SK-N-SH (cell line): ENCODE measurements at regions not wholly inside any gene's neighbourhood (a gene's known extent, or its start where the extent isn't known, plus 50 kb on each side); places are given as distances from the start of the nearest gene placed in this dataset.

Experiments
- CTCF ChIA-PET: fragments of 300-600, 350-600 bp; formaldehyde crosslinking; extraction: SDS; loops from one replicate; lab custom pipeline; 2021; lab: Yijun Ruan, JAX
- POLR2A ChIA-PET: fragments of 350-600 bp; sonication (Branson Sonifier 250); formaldehyde crosslinking; extraction: SDS; loops from one replicate; lab custom pipeline; 2020; ENCODE audit warnings: antibody characterized with exemption, inconsistent platforms; lab: Yijun Ruan, JAX
- DNase-seq: peaks from one replicate; pipeline ENCODE4 v3.0.0; 2012
- H2AFZ ChIP-seq: fragments of 200-600 bp; sonication (generic); 2 replicates; pipeline ENCODE4 v1.8.1; 2016; ENCODE audit warnings: antibody characterized with exemption, mild to moderate bottlenecking, low read depth
- H3F3A ChIP-seq: fragments of 200-600 bp; sonication (generic); replicated peaks from 2 replicates; pipeline ENCODE3; 2016; ENCODE audit warnings: antibody characterized with exemption, mild to moderate bottlenecking; ENCODE audit not compliant: insufficient read depth
- H3K27ac ChIP-seq, 2 experiments: fragments of 200-500 bp in 1 of 2; fragments of 200-600 bp in 1 of 2; sonication (Bioruptor generic) in 1 of 2; sonication (generic), shearing (Covaris generic) in 1 of 2; 2 replicates each; pipeline versions ENCODE4 v1.5.1 to v1.6.1; 2014 to 2016; ENCODE audit warnings: low read depth in 2 of 2, inconsistent platforms in 1 of 2, low read length in 1 of 2, mild to moderate bottlenecking in 1 of 2, mixed read lengths in 1 of 2
- H3K27me3 ChIP-seq: fragments of 200-600 bp; sonication (generic), shearing (Covaris generic); 2 replicates; pipeline ENCODE4 v1.6.1; 2016; ENCODE audit warnings: mixed run types; ENCODE audit not compliant: insufficient read depth
- H3K36me3 ChIP-seq, 2 experiments: fragments of 200-500 bp in 1 of 2; fragments of 200-600 bp in 1 of 2; sonication (Bioruptor generic) in 1 of 2; sonication (generic) in 1 of 2; replicated peaks in 1 of 2; 2 replicates each; pipeline versions ENCODE3 to v1.5.1; 2014 to 2016; ENCODE audit warnings: low read length in 1 of 2, mild to moderate bottlenecking in 1 of 2; ENCODE audit not compliant: insufficient read depth in 2 of 2, control insufficient read depth in 1 of 2
- H3K4me1 ChIP-seq, 2 experiments: fragments of 200-500 bp in 1 of 2; fragments of 200-600 bp in 1 of 2; sonication (Bioruptor generic) in 1 of 2; sonication (generic), shearing (Covaris generic) in 1 of 2; 2 replicates each; pipeline versions ENCODE4 v1.5.1 to v1.6.1; 2014 to 2016; ENCODE audit warnings: low read depth in 1 of 2, low read length in 1 of 2, mixed run types in 1 of 2; ENCODE audit not compliant: insufficient read depth in 2 of 2, control insufficient read depth in 1 of 2
- H3K4me2 ChIP-seq: fragments of 200-600 bp; sonication (generic), shearing (Covaris generic); 2 replicates; pipeline ENCODE4 v1.6.1; 2017; ENCODE audit warnings: mixed run types
- H3K4me3 ChIP-seq, 2 experiments: fragments of 200-500 bp in 1 of 2; fragments of 200-600 bp in 1 of 2; sonication (Bioruptor generic) in 1 of 2; sonication (generic), shearing (Covaris generic) in 1 of 2; 2 replicates each; pipeline versions ENCODE4 v1.5.1 to v1.8.1; 2014 to 2016; ENCODE audit warnings: low read depth in 2 of 2, inconsistent platforms in 1 of 2, low read length in 1 of 2, mild to moderate bottlenecking in 1 of 2, mixed read lengths in 1 of 2, moderate library complexity in 1 of 2
- H3K79me2 ChIP-seq: fragments of 200-600 bp; sonication (generic); 2 replicates; pipeline ENCODE4 v1.8.1; 2017; ENCODE audit warnings: mild to moderate bottlenecking; ENCODE audit not compliant: insufficient read depth
- H3K9ac ChIP-seq: fragments of 200-600 bp; sonication (generic); 2 replicates; pipeline ENCODE4 v1.6.1; 2017; ENCODE audit warnings: mixed run types
- H3K9me2 ChIP-seq: fragments of 200-600 bp; sonication (generic); 2 replicates; pipeline ENCODE4 v1.6.1; 2017; ENCODE audit warnings: mixed run types
- H3K9me3 ChIP-seq: fragments of 200-600 bp; sonication (generic); 2 replicates; pipeline ENCODE4 v1.6.1; 2017; ENCODE audit warnings: mixed run types, mild to moderate bottlenecking, moderate library complexity
- H4K20me1 ChIP-seq: fragments of 200-600 bp; sonication (generic); 2 replicates; pipeline ENCODE4 v1.6.1; 2017; ENCODE audit warnings: mild to moderate bottlenecking, mixed run types; ENCODE audit not compliant: insufficient read depth
- GATA2 ChIP-seq: sonication (generic); formaldehyde crosslinking; IDR thresholded peaks from 2 replicates; pipeline ENCODE4 v1.5.0; 2020; ENCODE audit warnings: mild to moderate bottlenecking, missing genetic modification reagents
- IRF3 ChIP-seq: fragments of 150-350 bp; IDR thresholded peaks from 2 replicates; pipeline ENCODE4 v1.6.1; 2016; ENCODE audit warnings: mild to moderate bottlenecking, low read depth, low read length
- JUND ChIP-seq: IDR thresholded peaks from 2 replicates; pipeline ENCODE4 v1.4.0; 2012
- MAX ChIP-seq: IDR thresholded peaks from 2 replicates; pipeline ENCODE4 v1.4.0; 2012; ENCODE audit warnings: low read depth
- MEF2A ChIP-seq: IDR thresholded peaks from 2 replicates; pipeline ENCODE4 v1.4.0; 2012; ENCODE audit warnings: low read depth, borderline replicate concordance
- MXI1 ChIP-seq: IDR thresholded peaks from 2 replicates; pipeline ENCODE4 v1.6.1; 2012; ENCODE audit warnings: mild to moderate bottlenecking, low read depth, low read length, improper control_type of control experiment
- NRF1 ChIP-seq: IDR thresholded peaks from 2 replicates; pipeline ENCODE4 v1.6.1; 2012; ENCODE audit warnings: low read depth, mild to moderate bottlenecking, low read length
- RFX5 ChIP-seq: IDR thresholded peaks from 2 replicates; pipeline ENCODE4 v1.6.1; 2012; ENCODE audit warnings: mild to moderate bottlenecking, improper control_type of control experiment, low read length
- RXRA ChIP-seq: IDR thresholded peaks from 2 replicates; pipeline ENCODE4 v1.4.0; 2012; ENCODE audit warnings: low read depth, mild to moderate bottlenecking, borderline replicate concordance
- TAF1 ChIP-seq: IDR thresholded peaks from 2 replicates; pipeline ENCODE4 v1.6.1; 2012; ENCODE audit warnings: low read depth, mild to moderate bottlenecking, low read length, moderate library complexity, borderline replicate concordance
- TCF12 ChIP-seq: IDR thresholded peaks from 2 replicates; pipeline ENCODE4 v1.4.0; 2012
- USF2 ChIP-seq: fragments of 150-350 bp; IDR thresholded peaks from 2 replicates; pipeline ENCODE4 v1.6.1; 2017; ENCODE audit warnings: antibody characterized with exemption, low read length, low read depth, borderline replicate concordance
- WGBS: methylation state at CpG from one replicate; pipeline ENCODE4 v1.1.6; 2017; ENCODE audit warnings: low lambda C conversion rate; 5-methylcytosine and 5-hydroxymethylcytosine counted together
- TF ChIP-seq, protein P1 (sequence below): IDR thresholded peaks from 2 replicates; pipeline ENCODE4 v1.4.0; 2012; ENCODE audit warnings: low read depth, borderline replicate concordance
- TF ChIP-seq, protein P2 (sequence below): fragments of 200-600 bp; sonication (generic); IDR thresholded peaks from 2 replicates; pipeline ENCODE4 v1.6.1; 2017; ENCODE audit warnings: antibody characterized with exemption, mild to moderate bottlenecking, moderate library complexity
- TF ChIP-seq, protein P3 (sequence below): IDR thresholded peaks from 2 replicates; pipeline ENCODE4; 2012
- TF ChIP-seq, protein P4 (sequence below): IDR thresholded peaks from 2 replicates; pipeline ENCODE4 v1.4.0; 2012; ENCODE audit warnings: low read depth, borderline replicate concordance

DNA sequence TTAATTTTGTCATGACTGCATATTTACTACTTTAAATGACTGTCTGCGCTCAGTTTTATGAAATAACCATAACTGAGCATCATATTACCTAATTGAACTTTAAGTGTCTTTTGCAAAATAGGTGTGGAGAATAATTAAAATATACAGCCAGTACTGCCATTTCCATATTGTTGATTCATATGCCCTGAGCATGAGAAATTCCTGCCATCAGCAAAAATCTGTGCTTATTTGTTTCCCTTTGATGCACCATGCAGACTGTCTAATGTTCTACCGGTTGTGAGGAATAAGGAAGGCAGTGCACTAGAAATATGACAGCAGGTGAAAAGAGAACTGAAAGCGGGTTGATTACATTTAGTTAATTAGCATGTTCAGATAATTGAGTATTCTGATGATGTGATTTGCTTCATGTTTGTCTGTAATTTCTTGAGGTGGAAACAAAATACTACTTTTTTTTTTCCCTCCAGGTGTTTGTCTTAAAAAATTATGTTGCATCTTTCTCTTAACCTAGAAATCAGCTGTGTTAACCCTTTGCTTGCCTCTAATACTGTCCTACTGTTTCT lies 229.4 kb upstream of the AZI2 start:
- Histone ChIP-seq H3K27me3 (peaks cover 27% of the 10 kb centered on the region), H3K4me3 (no peak overlapping the region), H3K4me2 (no peak overlapping the region), H3K9me2 (no peaks in the 10 kb centered on the region), H3K9me3 (no peaks in the 10 kb centered on the region), H3F3A (no peaks in the 10 kb centered on the region), H3K27ac (no peak overlapping the region), H4K20me1 (no peaks in the 10 kb centered on the region), H3K79me2 (no peaks in the 10 kb centered on the region), H3K36me3 (no peaks in the 10 kb centered on the region), H3K4me1 (peaks cover 0 to 6% of the 10 kb centered on the region in 2 experiments; a peak in 2 of 4 replicates), H3K9ac (no peak overlapping the region), H2AFZ (no peak overlapping the region)
- DNase-seq, result no peak
- CTCF ChIA-PET, result interaction anchor here (0.9 to 1.1 kb wide), 2 partner anchors 12 to 17 kb away, joined by 3 read pairs; no protein-coding TSS in a partner anchor
- POLR2A ChIA-PET, result no interaction called here
- TF ChIP-seq IRF3 (no peak), RXRA (no peak), USF2 (no peak), TAF1 (no peak), RFX5 (no peak)
- TF ChIP-seq, protein P1, sequence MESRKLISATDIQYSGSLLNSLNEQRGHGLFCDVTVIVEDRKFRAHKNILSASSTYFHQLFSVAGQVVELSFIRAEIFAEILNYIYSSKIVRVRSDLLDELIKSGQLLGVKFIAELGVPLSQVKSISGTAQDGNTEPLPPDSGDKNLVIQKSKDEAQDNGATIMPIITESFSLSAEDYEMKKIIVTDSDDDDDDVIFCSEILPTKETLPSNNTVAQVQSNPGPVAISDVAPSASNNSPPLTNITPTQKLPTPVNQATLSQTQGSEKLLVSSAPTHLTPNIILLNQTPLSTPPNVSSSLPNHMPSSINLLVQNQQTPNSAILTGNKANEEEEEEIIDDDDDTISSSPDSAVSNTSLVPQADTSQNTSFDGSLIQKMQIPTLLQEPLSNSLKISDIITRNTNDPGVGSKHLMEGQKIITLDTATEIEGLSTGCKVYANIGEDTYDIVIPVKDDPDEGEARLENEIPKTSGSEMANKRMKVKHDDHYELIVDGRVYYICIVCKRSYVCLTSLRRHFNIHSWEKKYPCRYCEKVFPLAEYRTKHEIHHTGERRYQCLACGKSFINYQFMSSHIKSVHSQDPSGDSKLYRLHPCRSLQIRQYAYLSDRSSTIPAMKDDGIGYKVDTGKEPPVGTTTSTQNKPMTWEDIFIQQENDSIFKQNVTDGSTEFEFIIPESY, result no peak
- TF ChIP-seq, protein P2, sequence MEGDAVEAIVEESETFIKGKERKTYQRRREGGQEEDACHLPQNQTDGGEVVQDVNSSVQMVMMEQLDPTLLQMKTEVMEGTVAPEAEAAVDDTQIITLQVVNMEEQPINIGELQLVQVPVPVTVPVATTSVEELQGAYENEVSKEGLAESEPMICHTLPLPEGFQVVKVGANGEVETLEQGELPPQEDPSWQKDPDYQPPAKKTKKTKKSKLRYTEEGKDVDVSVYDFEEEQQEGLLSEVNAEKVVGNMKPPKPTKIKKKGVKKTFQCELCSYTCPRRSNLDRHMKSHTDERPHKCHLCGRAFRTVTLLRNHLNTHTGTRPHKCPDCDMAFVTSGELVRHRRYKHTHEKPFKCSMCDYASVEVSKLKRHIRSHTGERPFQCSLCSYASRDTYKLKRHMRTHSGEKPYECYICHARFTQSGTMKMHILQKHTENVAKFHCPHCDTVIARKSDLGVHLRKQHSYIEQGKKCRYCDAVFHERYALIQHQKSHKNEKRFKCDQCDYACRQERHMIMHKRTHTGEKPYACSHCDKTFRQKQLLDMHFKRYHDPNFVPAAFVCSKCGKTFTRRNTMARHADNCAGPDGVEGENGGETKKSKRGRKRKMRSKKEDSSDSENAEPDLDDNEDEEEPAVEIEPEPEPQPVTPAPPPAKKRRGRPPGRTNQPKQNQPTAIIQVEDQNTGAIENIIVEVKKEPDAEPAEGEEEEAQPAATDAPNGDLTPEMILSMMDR, result no peak
- 66% methylated on average over 3 of the region's 3 CpGs for WGBS

- H4K20me1 ChIP-seq, result no peaks in the 10 kb centered on the region
- no peaks in the 10 kb centered on the region for H3K27me3 ChIP-seq
- no peak for DNase-seq
- no peak overlapping the region for H3K27ac ChIP-seq
- no peaks in the 10 kb centered on the region for H3K9me3 ChIP-seq
- H3K4me1 ChIP-seq, result peaks cover 7% of the 10 kb centered on the region in 2 experiments; a peak in 2 of 4 replicates
- no peak overlapping the region for H3K4me2 ChIP-seq
- H3K9ac ChIP-seq, result no peak overlapping the region
- no peaks in the 10 kb centered on the region for H3K36me3 ChIP-seq
- no peaks in the 10 kb centered on the region for H3K79me2 ChIP-seq
- CTCF ChIA-PET, result no interaction called here
- no peaks in the 10 kb centered on the region for H3F3A ChIP-seq
- POLR2A ChIA-PET, result no interaction called here
- no peaks in the 10 kb centered on the region for H3K9me2 ChIP-seq
- no peak overlapping the region for H3K4me3 ChIP-seq
- no peak overlapping the region for H2AFZ ChIP-seq
- TF ChIP-seq, protein P3, sequence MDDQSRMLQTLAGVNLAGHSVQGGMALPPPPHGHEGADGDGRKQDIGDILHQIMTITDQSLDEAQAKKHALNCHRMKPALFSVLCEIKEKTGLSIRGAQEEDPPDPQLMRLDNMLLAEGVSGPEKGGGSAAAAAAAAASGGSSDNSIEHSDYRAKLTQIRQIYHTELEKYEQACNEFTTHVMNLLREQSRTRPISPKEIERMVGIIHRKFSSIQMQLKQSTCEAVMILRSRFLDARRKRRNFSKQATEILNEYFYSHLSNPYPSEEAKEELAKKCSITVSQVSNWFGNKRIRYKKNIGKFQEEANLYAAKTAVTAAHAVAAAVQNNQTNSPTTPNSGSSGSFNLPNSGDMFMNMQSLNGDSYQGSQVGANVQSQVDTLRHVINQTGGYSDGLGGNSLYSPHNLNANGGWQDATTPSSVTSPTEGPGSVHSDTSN, result no peak
- TF ChIP-seq MEF2A, result no peak
- TF ChIP-seq, protein P4, sequence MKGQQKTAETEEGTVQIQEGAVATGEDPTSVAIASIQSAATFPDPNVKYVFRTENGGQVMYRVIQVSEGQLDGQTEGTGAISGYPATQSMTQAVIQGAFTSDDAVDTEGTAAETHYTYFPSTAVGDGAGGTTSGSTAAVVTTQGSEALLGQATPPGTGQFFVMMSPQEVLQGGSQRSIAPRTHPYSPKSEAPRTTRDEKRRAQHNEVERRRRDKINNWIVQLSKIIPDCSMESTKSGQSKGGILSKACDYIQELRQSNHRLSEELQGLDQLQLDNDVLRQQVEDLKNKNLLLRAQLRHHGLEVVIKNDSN, result no peak
- TF ChIP-seq GATA2 (CRISPR knock-in tag), result no peak
- no peak for TF ChIP-seq TCF12
- TF ChIP-seq MAX, result no peak
- no peak for TF ChIP-seq IRF3
- TF ChIP-seq NRF1, result no peak
- TF ChIP-seq MXI1, result no peak
- no peak for TF ChIP-seq JUND
- TF ChIP-seq RXRA, result no peak
These were observed 237.7 kb upstream of the AZI2 start for GRCh38 chr3:28586325-28586724.
